ENCODE measurements at regions not wholly inside any gene's neighbourhood (a gene's known extent, or its start where the extent isn't known, plus 50 kb on each side); places are given as distances from the start of the nearest gene placed in this dataset.
"Not testable (repeated sequence)": the region's sequence is repeated elsewhere in the genome, so short reads cannot be mapped to it uniquely, and the experiment has no call there.

DNA sequence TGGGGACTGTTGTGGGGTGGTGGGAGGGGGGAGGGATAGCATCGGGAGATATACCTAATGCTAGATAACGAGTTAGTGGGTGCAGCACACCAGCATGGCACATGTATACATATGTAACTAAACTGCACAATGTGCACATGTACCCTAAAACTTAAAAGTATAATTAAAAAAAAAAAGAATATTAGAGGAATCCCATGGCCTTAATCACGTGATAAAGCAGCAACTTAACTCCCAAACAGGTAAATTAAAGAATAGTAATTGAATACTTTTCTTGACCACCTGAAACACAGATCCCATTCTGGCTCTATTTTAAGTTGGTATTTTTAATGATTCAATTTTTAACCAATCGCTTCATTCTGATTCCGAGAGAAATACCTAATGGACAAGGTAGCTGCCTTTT lies 56.9 kb upstream of the THBS1 start:
- not testable (repeated sequence) for DNase-seq (ENCODE audit: low read depth, low spot score)

DNA sequence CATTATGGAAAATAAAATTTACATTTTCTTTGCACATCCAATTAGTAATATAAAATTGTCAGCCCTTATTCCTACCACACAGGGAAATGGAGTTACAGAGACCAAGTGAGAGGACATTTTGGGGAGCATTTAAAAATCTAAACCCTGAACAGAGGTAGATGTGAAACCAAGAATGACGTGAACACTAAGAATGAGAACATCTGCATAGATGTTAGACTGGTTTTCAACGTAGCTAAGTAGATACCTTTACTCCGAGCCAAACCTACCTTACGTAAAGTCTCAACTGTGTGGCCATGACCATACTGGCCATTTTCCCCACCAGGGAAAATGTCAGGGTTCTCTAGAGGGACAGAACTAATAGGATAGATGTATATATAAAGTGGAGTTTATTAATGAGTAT lies 51.4 kb upstream of the THBS1 start:
- DNase-seq (ENCODE audit: low read depth, low spot score): no peak

DNA sequence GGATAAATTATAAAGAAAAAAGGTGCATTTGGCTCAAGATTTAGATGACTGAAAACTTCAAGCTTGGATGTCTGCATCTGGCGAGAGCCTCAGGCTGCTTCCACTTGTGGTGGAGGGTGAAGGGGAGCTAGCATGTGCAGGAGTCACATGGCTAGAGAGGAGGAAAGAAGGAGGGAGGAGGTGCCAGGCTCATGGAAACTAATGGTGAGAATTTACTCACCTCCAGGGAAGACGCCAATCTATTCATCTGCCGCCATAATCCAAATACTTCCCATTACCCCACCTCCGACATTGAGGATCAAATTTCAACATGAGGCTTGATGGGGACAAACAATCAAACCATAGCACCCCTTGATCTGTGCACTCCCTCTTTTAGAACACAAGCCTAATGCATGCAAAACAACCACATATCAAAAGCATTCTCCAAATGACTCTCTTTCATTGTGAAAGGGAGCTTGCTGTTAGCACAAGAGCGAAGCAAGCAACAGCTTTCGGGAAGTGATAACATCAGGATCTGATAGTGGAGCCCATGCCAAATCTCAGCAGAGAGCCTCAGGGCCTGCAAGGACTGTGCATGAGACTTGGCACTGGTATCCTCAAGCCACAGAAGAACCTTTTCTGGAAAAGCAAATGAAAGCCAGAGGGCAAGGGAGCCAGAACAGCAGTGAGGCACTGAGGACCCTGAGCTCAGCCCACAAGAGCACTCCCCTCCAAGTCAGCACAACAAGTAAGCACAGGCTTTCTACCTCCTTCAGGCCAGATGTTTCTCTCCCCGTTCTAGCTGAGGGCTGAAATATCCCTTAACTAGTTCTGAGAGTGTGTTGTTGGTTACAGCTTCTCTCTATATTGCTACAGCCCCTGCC lies 50.2 kb upstream of the THBS1 start:
- DNase-seq (ENCODE audit: low read depth, low spot score): no peak
